Cardiac muscle cell (in vitro differentiated cells and primary cell): ENCODE measurements at regions not wholly inside any gene's neighbourhood (a gene's known extent, or its start where the extent isn't known, plus 50 kb on each side); places are given as distances from the start of the nearest gene placed in this dataset.

Experiments used
- DNase-seq, 2 donors: peaks; one replicate each; pipeline versions ENCODE4 v3.0.0 to v3.0.0-alpha.2; 2010 to 2017; ENCODE audit warnings: low read depth in 1 of 2, low spot score in 1 of 2
- H3K27ac ChIP-seq: fragments of 200-600 bp; sonication (generic); 2 replicates; pipeline ENCODE4 v1.5.1; 2016
- H3K27me3 ChIP-seq: fragments of 200-600 bp; sonication (generic); 2 replicates; pipeline ENCODE4 v1.6.0; 2016; ENCODE audit warnings: control low read depth
- H3K36me3 ChIP-seq: fragments of 200-600 bp; sonication (generic); 2 replicates; pipeline ENCODE4 v1.5.1; 2016; ENCODE audit warnings: control low read depth
- H3K4me1 ChIP-seq: fragments of 200-600 bp; sonication (generic); 2 replicates; pipeline ENCODE4 v1.8.1; 2017; ENCODE audit warnings: low read depth, mild to moderate bottlenecking, mixed run types
- H3K4me3 ChIP-seq: fragments of 200-600 bp; sonication (generic); 2 replicates; pipeline ENCODE4 v1.5.1; 2016; ENCODE audit warnings: mild to moderate bottlenecking
- H3K9me3 ChIP-seq: fragments of 200-600 bp; sonication (generic); 2 replicates; pipeline ENCODE4 v1.5.1; 2017; ENCODE audit warnings: low read depth, mild to moderate bottlenecking, control low read depth
- CTCF ChIP-seq: IDR thresholded peaks from 2 replicates; pipeline ENCODE4 v1.5.1; 2012; ENCODE audit warnings: low read depth, mild to moderate bottlenecking, low read length

GRCh38 chr6:50143011-50143719, 93.4 kb upstream of the DEFB112 start:
- Histone ChIP-seq H3K27ac (no peak overlapping the region), H3K4me1 (no peaks in the 10 kb centered on the region), H3K27me3 (peaks cover 3% of the 10 kb centered on the region), H3K9me3 (no peaks in the 10 kb centered on the region), H3K36me3 (no peaks in the 10 kb centered on the region), H3K4me3 (no peak overlapping the region)
- no peak for TF ChIP-seq CTCF
- DNase-seq, result no peak

GRCh38 chr6:50145125-50145524, 95.4 kb upstream of the DEFB112 start:
- TF ChIP-seq CTCF, result peak; percentile 32
- no peak overlapping the region for H3K27ac ChIP-seq
- no peaks in the 10 kb centered on the region for H3K9me3 ChIP-seq
- H3K27me3 ChIP-seq, result peaks cover 3% of the 10 kb centered on the region
- H3K4me3 ChIP-seq, result no peak overlapping the region
- peak in 1 of 2 donors; percentile 24 for DNase-seq
- H3K4me1 ChIP-seq, result no peaks in the 10 kb centered on the region
- no peaks in the 10 kb centered on the region for H3K36me3 ChIP-seq

- H3K27ac ChIP-seq, result no peak overlapping the region
- H3K4me3 ChIP-seq, result no peak overlapping the region
- peaks cover 3% of the 10 kb centered on the region for H3K27me3 ChIP-seq
- H3K4me1 ChIP-seq, result no peaks in the 10 kb centered on the region
- DNase-seq, result no peak
- TF ChIP-seq CTCF, result no peak
- no peaks in the 10 kb centered on the region for H3K9me3 ChIP-seq
- H3K36me3 ChIP-seq, result no peaks in the 10 kb centered on the region
These were observed 97.6 kb upstream of the DEFB112 start for GRCh38 chr6:50147371-50147770.

GRCh38 chr6:50180646-50181045, 130.9 kb upstream of the DEFB112 start:
- no peak overlapping the region for H3K27ac ChIP-seq
- no peak overlapping the region for H3K4me3 ChIP-seq
- DNase-seq, result no peak
- H3K9me3 ChIP-seq, result no peaks in the 10 kb centered on the region
- no peak for TF ChIP-seq CTCF
- H3K27me3 ChIP-seq, result no peaks in the 10 kb centered on the region
- H3K36me3 ChIP-seq, result no peaks in the 10 kb centered on the region
- no peaks in the 10 kb centered on the region for H3K4me1 ChIP-seq

- TF ChIP-seq CTCF, result no peak
- Histone ChIP-seq H3K36me3 (no peaks in the 10 kb centered on the region), H3K27me3 (no peaks in the 10 kb centered on the region), H3K4me1 (no peaks in the 10 kb centered on the region), H3K9me3 (no peaks in the 10 kb centered on the region), H3K27ac (no peak overlapping the region), H3K4me3 (no peak overlapping the region)
- peak in 1 of 2 donors; percentile 49 for DNase-seq
These were observed 135.3 kb upstream of the DEFB112 start for GRCh38 chr6:50185006-50185405.
